Liver (tissue), 8 donors: ENCODE measurements at regions not wholly inside any gene's neighbourhood (a gene's known extent, or its start where the extent isn't known, plus 50 kb on each side); places are given as distances from the start of the nearest gene placed in this dataset.

Experiments used
- DNase-seq: peaks from one replicate; pipeline ENCODE4 v3.0.0-alpha.2; 2017; ENCODE audit warnings: low spot score
- H3K27ac ChIP-seq, 2 donors: one replicate each; pipeline ENCODE4 v1.7.0; 2013; ENCODE audit warnings: inconsistent platforms in 2 of 2, low read length in 2 of 2, control low read depth in 1 of 2, low read depth in 1 of 2, mild to moderate bottlenecking in 1 of 2
- H3K27me3 ChIP-seq, 4 donors: one replicate each; pipeline versions ENCODE4 v1.6.1 to v1.7.0; 2013; ENCODE audit warnings: low read length in 3 of 4, inconsistent platforms in 1 of 4, mild to moderate bottlenecking in 1 of 4, moderate library complexity in 1 of 4; ENCODE audit not compliant: control insufficient read depth in 4 of 4, insufficient read depth in 4 of 4
- H3K36me3 ChIP-seq, 4 donors: one replicate each; pipeline versions ENCODE4 v1.6.1 to v1.7.0; 2013; ENCODE audit warnings: low read length in 3 of 4, mild to moderate bottlenecking in 3 of 4, low read depth in 1 of 4, moderate library complexity in 1 of 4; ENCODE audit not compliant: control insufficient read depth in 4 of 4, insufficient read depth in 3 of 4
- H3K4me1 ChIP-seq, 4 donors: one replicate each; pipeline versions ENCODE4 v1.6.1 to v1.7.0; 2013; ENCODE audit warnings: low read length in 3 of 4, mild to moderate bottlenecking in 3 of 4, moderate library complexity in 1 of 4; ENCODE audit not compliant: control insufficient read depth in 4 of 4, insufficient read depth in 4 of 4
- H3K4me3 ChIP-seq, 3 donors: one replicate each; pipeline versions ENCODE4 v1.6.1 to v1.7.0; 2013; ENCODE audit warnings: low read length in 3 of 3, control low read depth in 1 of 3, low read depth in 1 of 3, mild to moderate bottlenecking in 1 of 3
- H3K9ac ChIP-seq, 2 donors: one replicate each; pipeline ENCODE4 v1.7.0; 2013; ENCODE audit warnings: low read length in 2 of 2, mild to moderate bottlenecking in 2 of 2, moderate library complexity in 2 of 2, control low read depth in 1 of 2, low read depth in 1 of 2
- H3K9me3 ChIP-seq, 4 donors: one replicate each; pipeline versions ENCODE4 v1.6.1 to v1.7.0; 2013; ENCODE audit warnings: low read length in 3 of 4; ENCODE audit not compliant: control insufficient read depth in 4 of 4
- ATF3 ChIP-seq: IDR thresholded peaks from 2 replicates; pipeline ENCODE4 v1.6.1; 2016; ENCODE audit warnings: antibody characterized with exemption
- CTCF ChIP-seq: fragments of 150-350 bp; IDR thresholded peaks from 2 replicates; pipeline ENCODE4 v1.5.1; 2017; ENCODE audit warnings: improper control_type of control experiment, low read depth, low read length; ENCODE audit not compliant: missing input control
- FOXA1 ChIP-seq: IDR thresholded peaks from 2 replicates; pipeline ENCODE4 v1.6.1; 2016; ENCODE audit warnings: antibody characterized with exemption
- FOXA2 ChIP-seq: IDR thresholded peaks from 2 replicates; pipeline ENCODE4 v1.6.1; 2016; ENCODE audit warnings: antibody characterized with exemption
- HNF4A ChIP-seq, 2 donors: conservative IDR thresholded peaks; 2 replicates each; pipeline ENCODE4 v1.6.1; 2016; ENCODE audit warnings: antibody characterized with exemption in 2 of 2, mild to moderate bottlenecking in 2 of 2
- HNF4G ChIP-seq: IDR thresholded peaks from 2 replicates; pipeline ENCODE4 v1.6.1; 2016; ENCODE audit warnings: antibody characterized with exemption
- JUND ChIP-seq, 2 donors: IDR thresholded peaks; 2 replicates each; pipeline ENCODE4 v1.6.1; 2016; ENCODE audit warnings: antibody characterized with exemption in 2 of 2
- MAX ChIP-seq: IDR thresholded peaks from 2 replicates; pipeline ENCODE4 v1.6.1; 2016; ENCODE audit warnings: antibody characterized with exemption
- NR2F2 ChIP-seq: IDR thresholded peaks from 2 replicates; pipeline ENCODE4 v1.6.1; 2016; ENCODE audit warnings: antibody characterized with exemption
- RAD21 ChIP-seq, 2 donors: IDR thresholded peaks; 2 replicates each; pipeline ENCODE4 v1.6.1; 2016; ENCODE audit warnings: antibody characterized with exemption in 2 of 2, mild to moderate bottlenecking in 2 of 2
- REST ChIP-seq: IDR thresholded peaks from 2 replicates; pipeline ENCODE4 v1.6.1; 2016; ENCODE audit warnings: antibody characterized with exemption, mild to moderate bottlenecking
- SP1 ChIP-seq: IDR thresholded peaks from 2 replicates; pipeline ENCODE4 v1.6.1; 2018; ENCODE audit warnings: antibody characterized with exemption, mild to moderate bottlenecking
- TAF1 ChIP-seq: conservative IDR thresholded peaks from 2 replicates; pipeline ENCODE4 v1.6.1; 2016; ENCODE audit warnings: antibody characterized with exemption, mild to moderate bottlenecking
- YY1 ChIP-seq: IDR thresholded peaks from 2 replicates; pipeline ENCODE4 v1.6.1; 2016; ENCODE audit warnings: antibody characterized with exemption, mild to moderate bottlenecking
- ZBTB33 ChIP-seq: IDR thresholded peaks from 2 replicates; pipeline ENCODE4 v1.6.1; 2016; ENCODE audit warnings: antibody characterized with exemption
- WGBS: extraction: QIAGEN DNeasy Blood & Tissue Kit; methylation state at CpG from one replicate; pipeline ENCODE4 v1.1.7; 2013; 5-methylcytosine and 5-hydroxymethylcytosine counted together
- donor health status: healthy.
- donor health status: healthy.
- donor health status: healthy.
- donor health status: healthy.
- donor health status: healthy.

- TF ChIP-seq JUND (IDR thresholded peaks at IDR 0.05) (no peak), FOXA1 (no peak), SP1 (no peak), RAD21 (IDR thresholded peaks at IDR 0.05) (no peak), FOXA2 (no peak), ZBTB33 (no peak), ATF3 (no peak), TAF1 (no peak), REST (no peak), YY1 (no peak), CTCF (no peak), HNF4A (conservative IDR thresholded peaks at IDR 0.05) (no peak), NR2F2 (no peak), MAX (no peak)
- no peak overlapping the region for H3K4me3 ChIP-seq
- H3K27ac ChIP-seq, result no peak overlapping the region
- 89% methylated on average over 7 of the region's 7 CpGs for WGBS
- no peak for DNase-seq
- H3K36me3 ChIP-seq, result no peaks in the 10 kb centered on the region
- no peaks in the 10 kb centered on the region for H3K4me1 ChIP-seq
- no peaks in the 10 kb centered on the region for H3K9me3 ChIP-seq
- no peaks in the 10 kb centered on the region for H3K27me3 ChIP-seq
- H3K9ac ChIP-seq, result no peak overlapping the region
These were observed 90.1 kb upstream of the TBCA start for GRCh38 chr5:77866198-77866597.

GRCh38 chr5:77864997-77865396, 88.9 kb upstream of the TBCA start:
- Histone ChIP-seq H3K4me3 (no peak overlapping the region), H3K27me3 (no peaks in the 10 kb centered on the region), H3K9ac (no peak overlapping the region), H3K36me3 (no peaks in the 10 kb centered on the region), H3K9me3 (no peaks in the 10 kb centered on the region), H3K4me1 (no peaks in the 10 kb centered on the region), H3K27ac (no peak overlapping the region)
- TF ChIP-seq REST, result no peak
- TF ChIP-seq HNF4G, result no peak
- TF ChIP-seq RAD21 (IDR thresholded peaks at IDR 0.05), result no peak
- TF ChIP-seq CTCF, result no peak
- TF ChIP-seq TAF1, result no peak
- no peak for DNase-seq
- WGBS, result 68% methylated on average over 8 of the region's 8 CpGs
